GM06990 (cell line): ENCODE measurements at regions not wholly inside any gene's neighbourhood (a gene's known extent, or its start where the extent isn't known, plus 50 kb on each side); places are given as distances from the start of the nearest gene placed in this dataset.
"Not testable (repeated sequence)": the region's sequence is repeated elsewhere in the genome, so short reads cannot be mapped to it uniquely, and the experiment has no call there.

ENCODE experiments used
- DNase-seq: peaks from one replicate; pipeline ENCODE4 v3.0.0-alpha.2; 2011; ENCODE audit not compliant: insufficient read length; ENCODE audit errors: extremely low read depth
- H3K27me3 ChIP-seq: replicated peaks from 2 replicates; pipeline ENCODE4 v1.6.0; 2011; ENCODE audit warnings: low read length; ENCODE audit not compliant: control insufficient read depth, insufficient read depth
- H3K36me3 ChIP-seq: 2 replicates; pipeline ENCODE4 v1.5.1; 2011; ENCODE audit warnings: low read length; ENCODE audit not compliant: control insufficient read depth, insufficient read depth
- H3K4me3 ChIP-seq: replicated peaks from 2 replicates; pipeline ENCODE4 v1.5.1; 2011; ENCODE audit warnings: low read depth, mild to moderate bottlenecking, control low read depth, low read length
- TF ChIP-seq, protein P1 (sequence below): IDR thresholded peaks from 2 replicates; pipeline ENCODE4 v1.5.1; 2011; ENCODE audit warnings: low read length, control low read depth, mild to moderate bottlenecking, inconsistent platforms; ENCODE audit not compliant: insufficient read depth, poor library complexity, severe bottlenecking

DNA sequence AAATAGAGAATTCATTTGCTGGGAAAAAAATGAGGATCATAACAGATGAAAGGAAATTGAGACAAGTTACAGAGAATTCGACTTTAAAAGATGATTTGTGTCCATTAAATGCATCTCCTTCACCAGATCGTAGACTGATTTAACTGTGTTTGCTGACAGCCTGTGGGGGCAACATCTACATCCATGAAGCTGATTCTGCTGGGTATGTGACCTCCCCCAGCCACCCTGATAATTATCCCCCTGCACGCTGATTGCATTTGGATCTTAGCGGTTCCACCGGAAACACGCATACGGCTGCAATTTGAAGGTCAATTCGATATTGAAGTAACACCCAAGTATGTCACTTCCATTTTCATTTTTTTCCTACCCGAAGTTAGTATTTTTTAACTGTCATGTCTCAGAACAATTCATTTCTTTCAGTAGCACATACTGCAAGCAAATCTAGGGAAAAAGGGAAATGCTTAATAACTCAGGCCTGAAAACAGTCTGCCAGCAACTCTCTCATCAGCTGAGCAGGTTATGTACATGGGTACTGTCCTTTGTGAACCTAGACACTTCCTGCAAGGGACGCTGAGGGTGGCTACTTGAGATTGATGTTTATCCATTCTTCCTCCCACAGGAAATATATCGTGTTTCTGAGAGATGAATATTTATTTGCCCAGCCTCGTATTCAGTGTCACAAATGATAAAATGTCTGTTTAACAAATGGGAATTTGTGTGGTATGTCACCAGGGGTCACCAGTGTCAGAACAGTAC, 134.9 kb downstream of the ZNF22 start:
- TF ChIP-seq, protein P1, sequence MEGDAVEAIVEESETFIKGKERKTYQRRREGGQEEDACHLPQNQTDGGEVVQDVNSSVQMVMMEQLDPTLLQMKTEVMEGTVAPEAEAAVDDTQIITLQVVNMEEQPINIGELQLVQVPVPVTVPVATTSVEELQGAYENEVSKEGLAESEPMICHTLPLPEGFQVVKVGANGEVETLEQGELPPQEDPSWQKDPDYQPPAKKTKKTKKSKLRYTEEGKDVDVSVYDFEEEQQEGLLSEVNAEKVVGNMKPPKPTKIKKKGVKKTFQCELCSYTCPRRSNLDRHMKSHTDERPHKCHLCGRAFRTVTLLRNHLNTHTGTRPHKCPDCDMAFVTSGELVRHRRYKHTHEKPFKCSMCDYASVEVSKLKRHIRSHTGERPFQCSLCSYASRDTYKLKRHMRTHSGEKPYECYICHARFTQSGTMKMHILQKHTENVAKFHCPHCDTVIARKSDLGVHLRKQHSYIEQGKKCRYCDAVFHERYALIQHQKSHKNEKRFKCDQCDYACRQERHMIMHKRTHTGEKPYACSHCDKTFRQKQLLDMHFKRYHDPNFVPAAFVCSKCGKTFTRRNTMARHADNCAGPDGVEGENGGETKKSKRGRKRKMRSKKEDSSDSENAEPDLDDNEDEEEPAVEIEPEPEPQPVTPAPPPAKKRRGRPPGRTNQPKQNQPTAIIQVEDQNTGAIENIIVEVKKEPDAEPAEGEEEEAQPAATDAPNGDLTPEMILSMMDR = no peak
- Histone ChIP-seq H3K27me3 (0 out of 2 replicates have a peak, but pooled peaks cover 2% of the 10 kb centered on the region), H3K36me3 (no peaks in the 10 kb centered on the region), H3K4me3 (no peak overlapping the region)
- DNase-seq = no peak

DNA sequence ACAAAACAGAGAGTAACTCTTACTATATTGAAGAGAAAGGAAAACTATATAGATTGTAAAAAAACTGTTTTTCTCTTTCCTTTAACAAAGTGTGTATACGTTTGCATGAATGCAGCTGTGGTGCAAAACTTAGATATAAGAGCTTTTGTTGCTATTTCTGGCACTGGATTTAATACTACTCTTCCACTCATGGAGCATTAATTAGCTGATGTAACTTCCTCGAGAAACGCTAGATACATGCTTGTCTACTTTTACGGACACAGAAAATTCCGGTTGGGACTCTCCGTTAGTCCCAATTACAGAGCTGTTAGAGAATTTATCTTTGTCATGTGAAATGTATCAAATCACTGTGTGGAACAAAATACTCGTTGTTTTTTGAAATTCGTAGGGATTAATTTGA, 135.5 kb downstream of the ZNF22 start:
- 0 out of 2 replicates have a peak, but pooled peaks cover 2% of the 10 kb centered on the region for H3K27me3 ChIP-seq
- no peak overlapping the region for H3K4me3 ChIP-seq
- TF ChIP-seq, protein P1 = no peak
- DNase-seq = no peak
- H3K36me3 ChIP-seq = no peaks in the 10 kb centered on the region

DNA sequence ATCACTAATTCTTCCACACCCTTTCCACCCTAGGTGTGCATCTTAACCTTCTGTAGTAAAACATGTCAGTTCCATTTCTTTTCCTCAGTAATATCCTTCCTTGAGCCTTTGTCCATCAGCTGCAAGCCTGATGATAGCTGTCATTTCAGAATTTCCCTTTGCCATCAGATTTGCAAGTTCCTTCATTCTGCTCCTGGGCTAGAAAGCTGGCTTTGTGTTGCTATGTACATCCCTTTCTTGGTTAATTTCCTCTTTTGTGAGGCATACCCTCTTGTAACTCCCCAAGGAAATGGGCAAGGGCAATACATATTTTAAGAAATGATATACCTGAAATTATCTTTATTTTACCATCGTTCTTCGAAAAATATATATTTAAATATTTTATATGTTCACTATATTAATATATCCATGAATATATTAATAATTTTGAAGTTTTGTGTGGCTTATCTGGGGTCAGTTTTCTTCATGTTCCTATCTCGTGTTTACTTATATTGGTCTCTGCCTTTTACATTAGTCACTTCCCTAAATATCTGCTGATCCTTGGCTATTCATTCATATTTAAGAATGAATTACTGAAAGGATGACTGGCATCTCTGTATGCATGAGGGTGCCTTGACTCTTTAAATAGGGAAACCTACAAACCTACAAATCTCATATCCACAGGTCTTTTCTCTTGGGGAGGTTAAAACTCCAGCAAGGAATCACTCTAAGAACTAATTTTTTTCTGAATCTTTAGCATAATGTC, 143.8 kb downstream of the ZNF22 start:
- Histone ChIP-seq H3K4me3 (no peak overlapping the region), H3K27me3 (0 out of 2 replicates have a peak, but pooled peaks cover 2% of the 10 kb centered on the region), H3K36me3 (no peaks in the 10 kb centered on the region)
- no peak for DNase-seq
- TF ChIP-seq, protein P1 = no peak

DNA sequence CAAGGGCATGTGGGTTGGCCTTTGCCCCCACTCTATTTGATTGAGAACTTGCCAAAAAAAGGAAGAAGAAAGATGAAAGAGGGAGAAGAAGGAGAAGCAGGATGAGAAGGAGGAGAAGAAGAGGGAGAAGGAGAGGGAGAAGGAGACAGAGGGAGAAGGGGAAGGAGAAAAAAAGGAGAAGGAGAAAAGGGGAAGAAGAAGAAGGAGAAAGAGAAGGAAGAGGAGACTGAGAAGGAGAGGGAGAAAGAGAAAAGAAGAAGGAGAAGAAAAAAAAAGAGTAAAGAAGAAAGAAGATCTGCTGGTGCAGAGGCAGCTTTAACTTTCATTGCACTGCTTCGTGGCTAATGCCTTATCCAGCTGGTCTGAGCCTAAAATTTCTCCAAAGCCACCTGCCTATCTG, 144.4 kb downstream of the ZNF22 start:
- not testable (repeated sequence) for H3K27me3 ChIP-seq, H3K36me3 ChIP-seq

DNA sequence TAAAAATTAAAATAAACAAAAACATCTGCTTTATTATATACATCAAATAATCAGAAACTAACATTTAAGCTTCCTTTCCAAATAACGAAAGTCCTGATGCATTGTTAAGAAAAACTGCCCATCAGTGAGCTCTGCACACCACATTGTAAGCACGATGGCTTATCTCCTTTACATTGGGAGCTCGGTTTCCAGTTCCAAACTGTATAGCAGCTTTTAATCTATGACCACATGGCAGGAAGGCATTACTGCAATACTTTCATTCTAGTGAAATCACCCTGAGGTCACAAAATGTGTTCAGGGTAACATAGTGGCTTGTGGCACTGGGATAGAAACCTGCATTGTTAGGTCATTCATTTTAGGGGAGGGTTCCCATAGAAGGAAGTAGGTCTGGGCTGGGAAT, 146.3 kb downstream of the ZNF22 start:
- H3K36me3 ChIP-seq = no peaks in the 10 kb centered on the region
- TF ChIP-seq, protein P1 = no peak
- H3K27me3 ChIP-seq = no peaks in the 10 kb centered on the region; the same call in 1 of the 2 replicates
- H3K4me3 ChIP-seq = no peak overlapping the region
- DNase-seq = no peak

More for the DNA sequence above, 144.4 kb downstream of the ZNF22 start:
- not testable (repeated sequence) for DNase-seq, H3K4me3 ChIP-seq

DNA sequence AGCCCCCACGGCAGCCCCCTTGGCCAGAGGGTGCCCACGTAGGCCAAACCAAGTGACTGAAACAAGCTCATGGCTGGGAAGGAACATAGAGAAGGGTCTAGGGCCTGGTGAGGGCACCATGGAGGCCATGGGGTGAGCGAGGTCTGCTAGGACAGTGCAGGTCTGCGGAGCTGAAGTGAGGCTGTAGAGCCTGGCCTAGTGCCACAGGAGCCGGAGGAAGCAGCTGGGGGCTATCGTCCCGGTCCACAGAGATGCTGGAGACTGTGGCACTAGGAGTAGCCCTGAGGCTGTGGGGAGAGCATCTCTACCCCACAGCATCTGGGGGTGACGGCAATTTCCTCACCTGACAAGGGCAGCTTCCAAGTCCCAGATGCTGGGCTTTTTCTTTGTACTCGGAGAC, 150.3 kb downstream of the ZNF22 start:
- TF ChIP-seq, protein P1 = no peak
- H3K27me3 ChIP-seq = no peaks in the 10 kb centered on the region; the same call in 1 of the 2 replicates
- H3K4me3 ChIP-seq = no peak overlapping the region
- no peaks in the 10 kb centered on the region for H3K36me3 ChIP-seq
- no peak for DNase-seq
